GM06990 (cell line): ENCODE measurements at regions not wholly inside any gene's neighbourhood (a gene's known extent, or its start where the extent isn't known, plus 50 kb on each side); places are given as distances from the start of the nearest gene placed in this dataset.
A peak's percentile ranks its signal among the peaks of the same experiment; 100 is the strongest.

Experiments used
- DNase-seq: peaks from one replicate; pipeline ENCODE4 v3.0.0-alpha.2; 2011; ENCODE audit not compliant: insufficient read length; ENCODE audit errors: extremely low read depth
- H3K27me3 ChIP-seq: replicated peaks from 2 replicates; pipeline ENCODE4 v1.6.0; 2011; ENCODE audit warnings: low read length; ENCODE audit not compliant: control insufficient read depth, insufficient read depth
- H3K36me3 ChIP-seq: 2 replicates; pipeline ENCODE4 v1.5.1; 2011; ENCODE audit warnings: low read length; ENCODE audit not compliant: control insufficient read depth, insufficient read depth
- H3K4me3 ChIP-seq: replicated peaks from 2 replicates; pipeline ENCODE4 v1.5.1; 2011; ENCODE audit warnings: low read depth, mild to moderate bottlenecking, control low read depth, low read length
- TF ChIP-seq, protein P1 (sequence below): IDR thresholded peaks from 2 replicates; pipeline ENCODE4 v1.5.1; 2011; ENCODE audit warnings: low read length, control low read depth, mild to moderate bottlenecking, inconsistent platforms; ENCODE audit not compliant: insufficient read depth, poor library complexity, severe bottlenecking

DNA sequence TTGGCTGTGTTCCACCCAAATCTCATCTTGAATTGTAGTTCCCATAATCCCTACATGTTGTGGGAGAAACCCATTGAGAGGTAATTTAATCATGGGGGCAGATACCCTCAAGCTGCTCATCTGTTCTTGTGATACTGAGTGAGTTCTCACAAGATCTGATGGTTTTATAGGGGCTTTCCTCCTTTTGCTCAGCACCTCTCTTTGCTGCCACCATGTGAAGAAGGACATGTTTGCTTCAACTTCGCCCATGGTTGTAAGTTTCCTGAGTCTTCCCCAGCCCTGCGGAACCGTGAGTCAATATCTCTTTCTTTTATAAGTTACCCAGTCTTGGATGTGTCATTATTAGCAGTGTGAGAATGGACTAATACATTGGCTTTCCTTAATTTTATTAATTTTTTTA, 527.8 kb downstream of the MDFIC start:
- Histone ChIP-seq H3K27me3 (no peaks in the 10 kb centered on the region), H3K4me3 (no peak overlapping the region), H3K36me3 (no peaks in the 10 kb centered on the region)
- TF ChIP-seq, protein P1, sequence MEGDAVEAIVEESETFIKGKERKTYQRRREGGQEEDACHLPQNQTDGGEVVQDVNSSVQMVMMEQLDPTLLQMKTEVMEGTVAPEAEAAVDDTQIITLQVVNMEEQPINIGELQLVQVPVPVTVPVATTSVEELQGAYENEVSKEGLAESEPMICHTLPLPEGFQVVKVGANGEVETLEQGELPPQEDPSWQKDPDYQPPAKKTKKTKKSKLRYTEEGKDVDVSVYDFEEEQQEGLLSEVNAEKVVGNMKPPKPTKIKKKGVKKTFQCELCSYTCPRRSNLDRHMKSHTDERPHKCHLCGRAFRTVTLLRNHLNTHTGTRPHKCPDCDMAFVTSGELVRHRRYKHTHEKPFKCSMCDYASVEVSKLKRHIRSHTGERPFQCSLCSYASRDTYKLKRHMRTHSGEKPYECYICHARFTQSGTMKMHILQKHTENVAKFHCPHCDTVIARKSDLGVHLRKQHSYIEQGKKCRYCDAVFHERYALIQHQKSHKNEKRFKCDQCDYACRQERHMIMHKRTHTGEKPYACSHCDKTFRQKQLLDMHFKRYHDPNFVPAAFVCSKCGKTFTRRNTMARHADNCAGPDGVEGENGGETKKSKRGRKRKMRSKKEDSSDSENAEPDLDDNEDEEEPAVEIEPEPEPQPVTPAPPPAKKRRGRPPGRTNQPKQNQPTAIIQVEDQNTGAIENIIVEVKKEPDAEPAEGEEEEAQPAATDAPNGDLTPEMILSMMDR, result peak; percentile 13
- no peak for DNase-seq

DNA sequence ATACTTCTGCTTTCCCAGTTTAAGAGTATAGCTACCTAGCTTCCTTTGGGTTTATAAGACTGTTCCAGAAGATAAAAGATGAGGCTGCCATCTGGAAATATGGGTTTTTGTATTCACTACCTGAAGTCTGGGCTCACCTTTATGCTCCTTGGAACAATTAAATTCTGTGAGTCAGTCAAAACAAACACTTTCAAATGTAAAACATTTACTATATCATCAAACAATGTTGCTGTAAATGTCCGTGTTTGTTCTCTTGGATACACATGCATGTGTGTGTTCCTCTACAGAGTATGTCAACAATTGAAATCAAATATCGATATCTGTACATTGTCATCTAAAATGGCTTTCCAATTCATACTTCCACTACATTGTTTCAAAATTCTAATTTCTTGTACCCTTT, 525.6 kb downstream of the MDFIC start:
- TF ChIP-seq, protein P1, result no peak
- no peak for DNase-seq
- Histone ChIP-seq H3K27me3 (no peaks in the 10 kb centered on the region), H3K36me3 (no peaks in the 10 kb centered on the region), H3K4me3 (no peak overlapping the region)

DNA sequence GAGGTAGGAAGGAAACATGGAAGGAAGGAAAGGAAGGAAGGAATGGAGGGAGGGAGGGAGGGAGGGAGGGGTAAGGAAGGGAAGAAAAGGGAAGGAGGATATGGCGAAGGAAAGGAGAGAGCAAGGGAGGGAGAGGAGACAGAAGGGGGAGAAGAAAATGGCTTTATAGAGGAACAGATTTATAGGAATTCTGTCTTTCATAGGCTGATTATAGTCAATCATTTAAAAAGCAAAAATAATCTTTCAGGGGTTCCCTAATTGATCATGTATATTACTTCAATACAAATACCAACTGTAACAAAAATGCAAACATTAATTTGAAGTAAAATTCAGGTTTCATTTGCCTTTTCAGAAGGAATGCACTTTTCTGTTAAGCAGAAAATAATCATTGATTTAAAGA, 519.1 kb downstream of the MDFIC start:
- no peak for DNase-seq
- TF ChIP-seq, protein P1, result no peak
- no peaks in the 10 kb centered on the region for H3K36me3 ChIP-seq
- H3K4me3 ChIP-seq, result no peak overlapping the region
- no peaks in the 10 kb centered on the region for H3K27me3 ChIP-seq

DNA sequence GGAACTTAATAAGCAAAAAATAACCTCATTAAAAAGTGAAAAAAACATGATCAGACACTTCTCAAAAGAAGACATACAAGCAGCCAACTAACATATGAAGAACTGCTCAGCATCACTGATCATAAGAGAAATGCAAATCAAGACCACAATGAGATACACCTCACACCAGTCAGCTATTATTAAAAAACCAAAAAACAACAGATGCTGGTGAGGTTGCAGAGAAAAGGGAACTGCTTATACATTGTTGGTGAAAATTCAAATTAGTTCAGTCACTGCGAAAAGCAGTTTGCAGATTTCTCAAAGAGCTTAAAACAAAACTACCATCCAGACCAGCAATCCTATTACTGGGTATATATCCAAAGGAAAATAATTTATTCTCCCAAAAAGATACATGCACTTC, 513.3 kb downstream of the MDFIC start:
- peak; percentile 32 for DNase-seq
- TF ChIP-seq, protein P1, result no peak
- Histone ChIP-seq H3K27me3 (no peaks in the 10 kb centered on the region), H3K36me3 (no peaks in the 10 kb centered on the region), H3K4me3 (no peak overlapping the region)

DNA sequence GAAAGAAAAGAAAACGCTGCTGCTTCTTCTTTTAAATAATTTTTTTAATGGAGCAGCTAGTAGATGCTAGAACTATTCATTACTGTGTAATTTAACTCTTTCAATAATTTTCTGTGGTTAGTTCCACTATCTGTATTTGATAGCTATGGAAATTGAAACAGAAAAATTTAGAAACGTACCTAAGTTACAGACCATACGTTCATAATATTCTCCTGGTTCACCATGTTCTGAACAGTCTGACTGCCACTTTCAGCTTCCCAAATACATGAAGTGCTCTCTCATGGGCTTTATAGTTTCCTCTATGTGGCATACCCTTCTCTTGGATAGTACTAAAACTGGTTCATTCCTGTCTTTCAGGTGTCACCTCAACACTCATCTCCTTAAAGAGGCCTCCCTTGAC, 508.0 kb downstream of the MDFIC start:
- no peak overlapping the region for H3K4me3 ChIP-seq
- H3K36me3 ChIP-seq, result no peaks in the 10 kb centered on the region
- DNase-seq, result no peak
- TF ChIP-seq, protein P1, result no peak
- H3K27me3 ChIP-seq, result no peaks in the 10 kb centered on the region

DNA sequence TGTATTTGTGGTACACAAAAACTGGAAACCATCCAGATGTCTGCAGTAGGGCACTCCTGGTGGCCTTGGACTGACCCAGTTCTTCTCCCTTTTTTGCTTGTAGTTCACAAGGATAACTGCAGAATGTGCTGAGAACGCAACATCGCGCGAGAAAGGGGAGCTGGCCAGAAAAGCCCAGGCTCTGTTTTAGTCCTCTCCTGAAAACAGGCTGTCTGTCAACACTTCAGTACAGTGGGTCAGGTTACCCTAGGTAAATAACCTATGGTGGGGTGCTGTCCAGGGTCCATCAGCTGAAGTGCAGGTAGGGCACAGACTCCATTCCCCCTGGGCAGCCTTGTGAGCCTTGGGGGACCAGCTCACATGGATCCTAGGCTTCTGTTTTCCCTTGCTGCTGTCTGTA, 495.8 kb downstream of the MDFIC start:
- no peak overlapping the region for H3K4me3 ChIP-seq
- no peaks in the 10 kb centered on the region for H3K27me3 ChIP-seq
- TF ChIP-seq, protein P1, result no peak
- no peak for DNase-seq
- H3K36me3 ChIP-seq, result no peaks in the 10 kb centered on the region
